Hepatocyte (in vitro differentiated cells): ENCODE measurements at regions not wholly inside any gene's neighbourhood (a gene's known extent, or its start where the extent isn't known, plus 50 kb on each side); places are given as distances from the start of the nearest gene placed in this dataset.

Experiments
- EZH2 ChIP-seq: fragments of 200-600 bp; sonication (generic); IDR thresholded peaks from 2 replicates; pipeline ENCODE4 v1.6.1; 2016; ENCODE audit warnings: antibody characterized with exemption, mild to moderate bottlenecking, borderline replicate concordance
- TF ChIP-seq, protein P1 (sequence below): fragments of 200-600 bp; sonication (generic); IDR thresholded peaks from 2 replicates; pipeline ENCODE4 v1.5.1; 2016; ENCODE audit warnings: antibody characterized with exemption, mild to moderate bottlenecking; ENCODE audit not compliant: poor library complexity

DNA sequence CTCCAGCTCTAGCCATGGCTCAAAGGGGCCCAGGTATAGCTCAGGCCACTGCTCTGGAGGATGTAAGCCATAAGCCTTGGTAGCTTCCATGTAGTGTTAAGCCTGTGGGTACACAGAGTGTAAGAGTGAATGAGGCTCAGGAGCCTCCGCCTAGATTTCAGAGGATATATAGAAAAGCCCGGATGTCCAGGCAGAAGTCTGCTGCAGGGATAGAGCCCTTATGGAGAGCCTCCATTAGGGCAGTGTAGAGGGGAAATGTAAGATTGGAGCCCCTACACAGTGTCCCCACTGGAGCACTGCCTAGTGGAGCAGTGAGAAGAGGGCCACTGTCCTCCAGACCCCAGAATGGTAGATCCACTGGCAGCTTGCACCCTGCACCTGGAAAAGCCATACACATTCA lies 240.8 kb upstream of the KLF14 start:
- TF ChIP-seq, protein P1, sequence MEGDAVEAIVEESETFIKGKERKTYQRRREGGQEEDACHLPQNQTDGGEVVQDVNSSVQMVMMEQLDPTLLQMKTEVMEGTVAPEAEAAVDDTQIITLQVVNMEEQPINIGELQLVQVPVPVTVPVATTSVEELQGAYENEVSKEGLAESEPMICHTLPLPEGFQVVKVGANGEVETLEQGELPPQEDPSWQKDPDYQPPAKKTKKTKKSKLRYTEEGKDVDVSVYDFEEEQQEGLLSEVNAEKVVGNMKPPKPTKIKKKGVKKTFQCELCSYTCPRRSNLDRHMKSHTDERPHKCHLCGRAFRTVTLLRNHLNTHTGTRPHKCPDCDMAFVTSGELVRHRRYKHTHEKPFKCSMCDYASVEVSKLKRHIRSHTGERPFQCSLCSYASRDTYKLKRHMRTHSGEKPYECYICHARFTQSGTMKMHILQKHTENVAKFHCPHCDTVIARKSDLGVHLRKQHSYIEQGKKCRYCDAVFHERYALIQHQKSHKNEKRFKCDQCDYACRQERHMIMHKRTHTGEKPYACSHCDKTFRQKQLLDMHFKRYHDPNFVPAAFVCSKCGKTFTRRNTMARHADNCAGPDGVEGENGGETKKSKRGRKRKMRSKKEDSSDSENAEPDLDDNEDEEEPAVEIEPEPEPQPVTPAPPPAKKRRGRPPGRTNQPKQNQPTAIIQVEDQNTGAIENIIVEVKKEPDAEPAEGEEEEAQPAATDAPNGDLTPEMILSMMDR: no peak
- no peak for TF ChIP-seq EZH2
